WTC11 (cell line): ENCODE measurements at regions not wholly inside any gene's neighbourhood (a gene's known extent, or its start where the extent isn't known, plus 50 kb on each side); places are given as distances from the start of the nearest gene placed in this dataset.

Source experiments
- ATAC-seq: fragments of 200-7000 bp; cut with Tn5 transposase; 2 replicates; pipeline ENCODE4 v1.10.0; 2021; ENCODE audit warnings: mild to moderate bottlenecking, moderate library complexity
- CTCF ChIA-PET: fragments of 300-600 bp; sonication (Branson Sonifier 250); formaldehyde crosslinking; loops from one replicate; lab custom pipeline; 2021; ENCODE audit warnings: antibody characterized with exemption; lab: Charles Lee
- POLR2A ChIA-PET: fragments of 350-600 bp; sonication (Branson Sonifier 250); formaldehyde crosslinking; loops from one replicate; lab custom pipeline; 2021; ENCODE audit warnings: antibody characterized with exemption; lab: Charles Lee
- DNase-seq: peaks from one replicate; pipeline ENCODE4 v3.0.0; 2021; ENCODE audit warnings: low spot score
- H3K27ac Mint-ChIP-seq: 2 replicates; pipeline ENCODE4 v1.8.0; 2021; ENCODE audit warnings: mixed read lengths
- H3K27me3 Mint-ChIP-seq: 2 replicates; pipeline ENCODE4 v1.8.0; 2021; ENCODE audit warnings: low read depth, mild to moderate bottlenecking, moderate library complexity, mixed read lengths
- H3K36me3 Mint-ChIP-seq: 2 replicates; pipeline ENCODE4 v1.8.0; 2021; ENCODE audit warnings: mixed read lengths
- H3K4me1 Mint-ChIP-seq: 2 replicates; pipeline ENCODE4 v1.8.0; 2022; ENCODE audit warnings: mixed read lengths
- H3K4me3 Mint-ChIP-seq: 2 replicates; pipeline ENCODE4 v1.8.0; 2021; ENCODE audit warnings: mild to moderate bottlenecking, moderate library complexity, mixed read lengths
- H3K9me3 Mint-ChIP-seq: 2 replicates; pipeline ENCODE4 v1.8.0; 2021; ENCODE audit warnings: mixed read lengths
- ETV6 ChIP-seq: sonication (generic); formaldehyde crosslinking; IDR thresholded peaks from 2 replicates; pipeline ENCODE4 v1.8.1; 2022; ENCODE audit warnings: mild to moderate bottlenecking, missing genetic modification reagents
- GABPB1 ChIP-seq: sonication (generic); formaldehyde crosslinking; IDR thresholded peaks from 2 replicates; pipeline ENCODE4 v1.8.1; 2023; ENCODE audit warnings: mild to moderate bottlenecking, missing genetic modification reagents
- KAT7 ChIP-seq: sonication (generic); formaldehyde crosslinking; IDR thresholded peaks from 2 replicates; pipeline ENCODE4 v1.8.1; 2023; ENCODE audit warnings: missing genetic modification reagents, mild to moderate bottlenecking, borderline replicate concordance
- NFYB ChIP-seq: sonication (generic); formaldehyde crosslinking; conservative IDR thresholded peaks from 2 replicates; pipeline ENCODE4 v1.8.0; 2022; ENCODE audit warnings: low read depth, missing genetic modification reagents
- OVOL2 ChIP-seq: fragments of 250-450 bp; sonication (Bioruptor Pico); IDR thresholded peaks from 2 replicates; pipeline ENCODE4 v1.9.0; 2021; ENCODE audit warnings: mild to moderate bottlenecking, borderline replicate concordance
- SMAD3 ChIP-seq: sonication (generic); formaldehyde crosslinking; IDR thresholded peaks from 2 replicates; pipeline ENCODE4 v1.8.0; 2022; ENCODE audit warnings: missing genetic modification reagents, mild to moderate bottlenecking, borderline replicate concordance
- TP53 ChIP-seq: sonication (generic); formaldehyde crosslinking; IDR thresholded peaks from 2 replicates; pipeline ENCODE4 v1.8.1; 2023; ENCODE audit warnings: mild to moderate bottlenecking, missing genetic modification reagents
- ZNF416 ChIP-seq: fragments of 250-450 bp; sonication (Bioruptor Pico); IDR thresholded peaks from 2 replicates; pipeline ENCODE4 v1.9.0; 2021; ENCODE audit warnings: mild to moderate bottlenecking, inconsistent platforms
- TF ChIP-seq, protein P1 (sequence below): fragments of 250-450 bp; sonication (Bioruptor Pico); IDR thresholded peaks from 2 replicates; pipeline ENCODE4 v1.9.0; 2021; ENCODE audit warnings: mild to moderate bottlenecking
- TF ChIP-seq, protein P2 (sequence below): sonication (generic); formaldehyde crosslinking; IDR thresholded peaks from 2 replicates; pipeline ENCODE4 v1.8.1; 2023; ENCODE audit warnings: mild to moderate bottlenecking, missing genetic modification reagents, borderline replicate concordance
- TF ChIP-seq, protein P3 (sequence below): sonication (generic); formaldehyde crosslinking; IDR thresholded peaks from 2 replicates; pipeline ENCODE4 v1.8.0; 2022; ENCODE audit warnings: mild to moderate bottlenecking, missing genetic modification reagents
- TF ChIP-seq, protein P4 (sequence below): sonication (generic); formaldehyde crosslinking; IDR thresholded peaks from 2 replicates; pipeline ENCODE4 v1.8.0; 2023; ENCODE audit warnings: missing genetic modification reagents
- TF ChIP-seq, protein P5 (sequence below): sonication (generic); formaldehyde crosslinking; IDR thresholded peaks from 2 replicates; pipeline ENCODE4 v1.8.1; 2023; ENCODE audit warnings: mild to moderate bottlenecking, missing genetic modification reagents, moderate library complexity
- TF ChIP-seq, protein P6 (sequence below): sonication (generic); formaldehyde crosslinking; conservative IDR thresholded peaks from 2 replicates; pipeline ENCODE4 v1.8.1; 2023; ENCODE audit warnings: mild to moderate bottlenecking, low read depth, missing genetic modification reagents, moderate library complexity
- TF ChIP-seq, protein P7 (sequence below): sonication (generic); formaldehyde crosslinking; IDR thresholded peaks from 2 replicates; pipeline ENCODE4 v1.8.0; 2022; ENCODE audit warnings: mild to moderate bottlenecking, missing genetic modification reagents
- TF ChIP-seq, protein P8 (sequence below): sonication (generic); formaldehyde crosslinking; IDR thresholded peaks from 2 replicates; pipeline ENCODE4 v1.8.1; 2022; ENCODE audit warnings: mild to moderate bottlenecking, moderate library complexity, missing genetic modification reagents

DNA sequence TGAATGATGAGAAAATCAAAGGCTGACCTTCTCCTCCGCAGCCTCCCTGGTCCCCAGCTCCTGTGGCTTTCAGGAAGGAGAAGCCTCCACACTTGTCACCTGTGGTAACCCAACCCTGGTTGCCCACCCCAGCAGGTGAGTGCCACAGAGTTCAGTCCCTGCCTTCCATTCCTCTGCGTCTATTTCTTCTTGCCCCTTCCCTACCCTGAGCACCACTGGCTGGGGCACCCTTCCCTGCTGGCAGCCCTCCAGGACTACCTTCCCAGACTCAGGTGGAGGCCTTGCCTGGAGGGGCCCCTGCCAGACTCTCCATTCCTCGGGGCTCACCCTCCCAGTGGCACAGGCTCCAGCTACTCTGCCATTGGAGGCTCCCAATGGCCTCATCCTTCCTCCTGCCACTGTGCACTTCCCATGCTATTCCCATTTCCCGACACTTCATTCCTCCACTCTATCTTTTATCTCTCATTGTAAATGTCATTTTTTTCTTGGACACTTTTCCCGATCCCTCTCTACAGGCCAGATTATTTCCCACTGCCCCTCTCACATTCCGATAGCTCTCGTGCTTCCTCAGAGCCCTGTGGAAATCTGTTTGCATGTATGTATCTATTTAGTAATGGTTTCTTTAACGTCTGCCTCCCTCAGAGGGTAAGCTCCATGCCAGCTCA, 90.6 kb upstream of the PCBD1 start (continued):
- TF ChIP-seq, protein P1, sequence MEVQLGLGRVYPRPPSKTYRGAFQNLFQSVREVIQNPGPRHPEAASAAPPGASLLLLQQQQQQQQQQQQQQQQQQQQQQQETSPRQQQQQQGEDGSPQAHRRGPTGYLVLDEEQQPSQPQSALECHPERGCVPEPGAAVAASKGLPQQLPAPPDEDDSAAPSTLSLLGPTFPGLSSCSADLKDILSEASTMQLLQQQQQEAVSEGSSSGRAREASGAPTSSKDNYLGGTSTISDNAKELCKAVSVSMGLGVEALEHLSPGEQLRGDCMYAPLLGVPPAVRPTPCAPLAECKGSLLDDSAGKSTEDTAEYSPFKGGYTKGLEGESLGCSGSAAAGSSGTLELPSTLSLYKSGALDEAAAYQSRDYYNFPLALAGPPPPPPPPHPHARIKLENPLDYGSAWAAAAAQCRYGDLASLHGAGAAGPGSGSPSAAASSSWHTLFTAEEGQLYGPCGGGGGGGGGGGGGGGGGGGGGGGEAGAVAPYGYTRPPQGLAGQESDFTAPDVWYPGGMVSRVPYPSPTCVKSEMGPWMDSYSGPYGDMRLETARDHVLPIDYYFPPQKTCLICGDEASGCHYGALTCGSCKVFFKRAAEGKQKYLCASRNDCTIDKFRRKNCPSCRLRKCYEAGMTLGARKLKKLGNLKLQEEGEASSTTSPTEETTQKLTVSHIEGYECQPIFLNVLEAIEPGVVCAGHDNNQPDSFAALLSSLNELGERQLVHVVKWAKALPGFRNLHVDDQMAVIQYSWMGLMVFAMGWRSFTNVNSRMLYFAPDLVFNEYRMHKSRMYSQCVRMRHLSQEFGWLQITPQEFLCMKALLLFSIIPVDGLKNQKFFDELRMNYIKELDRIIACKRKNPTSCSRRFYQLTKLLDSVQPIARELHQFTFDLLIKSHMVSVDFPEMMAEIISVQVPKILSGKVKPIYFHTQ (CRISPR knock-in tag) = no peak
- TF ChIP-seq, protein P2, sequence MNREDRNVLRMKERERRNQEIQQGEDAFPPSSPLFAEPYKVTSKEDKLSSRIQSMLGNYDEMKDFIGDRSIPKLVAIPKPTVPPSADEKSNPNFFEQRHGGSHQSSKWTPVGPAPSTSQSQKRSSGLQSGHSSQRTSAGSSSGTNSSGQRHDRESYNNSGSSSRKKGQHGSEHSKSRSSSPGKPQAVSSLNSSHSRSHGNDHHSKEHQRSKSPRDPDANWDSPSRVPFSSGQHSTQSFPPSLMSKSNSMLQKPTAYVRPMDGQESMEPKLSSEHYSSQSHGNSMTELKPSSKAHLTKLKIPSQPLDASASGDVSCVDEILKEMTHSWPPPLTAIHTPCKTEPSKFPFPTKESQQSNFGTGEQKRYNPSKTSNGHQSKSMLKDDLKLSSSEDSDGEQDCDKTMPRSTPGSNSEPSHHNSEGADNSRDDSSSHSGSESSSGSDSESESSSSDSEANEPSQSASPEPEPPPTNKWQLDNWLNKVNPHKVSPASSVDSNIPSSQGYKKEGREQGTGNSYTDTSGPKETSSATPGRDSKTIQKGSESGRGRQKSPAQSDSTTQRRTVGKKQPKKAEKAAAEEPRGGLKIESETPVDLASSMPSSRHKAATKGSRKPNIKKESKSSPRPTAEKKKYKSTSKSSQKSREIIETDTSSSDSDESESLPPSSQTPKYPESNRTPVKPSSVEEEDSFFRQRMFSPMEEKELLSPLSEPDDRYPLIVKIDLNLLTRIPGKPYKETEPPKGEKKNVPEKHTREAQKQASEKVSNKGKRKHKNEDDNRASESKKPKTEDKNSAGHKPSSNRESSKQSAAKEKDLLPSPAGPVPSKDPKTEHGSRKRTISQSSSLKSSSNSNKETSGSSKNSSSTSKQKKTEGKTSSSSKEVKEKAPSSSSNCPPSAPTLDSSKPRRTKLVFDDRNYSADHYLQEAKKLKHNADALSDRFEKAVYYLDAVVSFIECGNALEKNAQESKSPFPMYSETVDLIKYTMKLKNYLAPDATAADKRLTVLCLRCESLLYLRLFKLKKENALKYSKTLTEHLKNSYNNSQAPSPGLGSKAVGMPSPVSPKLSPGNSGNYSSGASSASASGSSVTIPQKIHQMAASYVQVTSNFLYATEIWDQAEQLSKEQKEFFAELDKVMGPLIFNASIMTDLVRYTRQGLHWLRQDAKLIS (CRISPR knock-in tag) = no peak
- TF ChIP-seq ZNF416 (CRISPR knock-in tag) (no peak), TP53 (CRISPR knock-in tag) (no peak), NFYB (no peak), SMAD3 (CRISPR knock-in tag) (no peak), KAT7 (CRISPR knock-in tag) (no peak), GABPB1 (CRISPR knock-in tag) (no peak)
- TF ChIP-seq, protein P3, sequence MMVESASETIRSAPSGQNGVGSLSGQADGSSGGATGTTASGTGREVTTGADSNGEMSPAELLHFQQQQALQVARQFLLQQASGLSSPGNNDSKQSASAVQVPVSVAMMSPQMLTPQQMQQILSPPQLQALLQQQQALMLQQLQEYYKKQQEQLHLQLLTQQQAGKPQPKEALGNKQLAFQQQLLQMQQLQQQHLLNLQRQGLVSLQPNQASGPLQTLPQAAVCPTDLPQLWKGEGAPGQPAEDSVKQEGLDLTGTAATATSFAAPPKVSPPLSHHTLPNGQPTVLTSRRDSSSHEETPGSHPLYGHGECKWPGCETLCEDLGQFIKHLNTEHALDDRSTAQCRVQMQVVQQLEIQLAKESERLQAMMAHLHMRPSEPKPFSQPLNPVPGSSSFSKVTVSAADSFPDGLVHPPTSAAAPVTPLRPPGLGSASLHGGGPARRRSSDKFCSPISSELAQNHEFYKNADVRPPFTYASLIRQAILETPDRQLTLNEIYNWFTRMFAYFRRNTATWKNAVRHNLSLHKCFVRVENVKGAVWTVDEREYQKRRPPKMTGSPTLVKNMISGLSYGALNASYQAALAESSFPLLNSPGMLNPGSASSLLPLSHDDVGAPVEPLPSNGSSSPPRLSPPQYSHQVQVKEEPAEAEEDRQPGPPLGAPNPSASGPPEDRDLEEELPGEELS (CRISPR knock-in tag) = no peak
- TF ChIP-seq, protein P4, sequence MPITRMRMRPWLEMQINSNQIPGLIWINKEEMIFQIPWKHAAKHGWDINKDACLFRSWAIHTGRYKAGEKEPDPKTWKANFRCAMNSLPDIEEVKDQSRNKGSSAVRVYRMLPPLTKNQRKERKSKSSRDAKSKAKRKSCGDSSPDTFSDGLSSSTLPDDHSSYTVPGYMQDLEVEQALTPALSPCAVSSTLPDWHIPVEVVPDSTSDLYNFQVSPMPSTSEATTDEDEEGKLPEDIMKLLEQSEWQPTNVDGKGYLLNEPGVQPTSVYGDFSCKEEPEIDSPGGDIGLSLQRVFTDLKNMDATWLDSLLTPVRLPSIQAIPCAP (CRISPR knock-in tag) = no peak
- TF ChIP-seq, protein P5, sequence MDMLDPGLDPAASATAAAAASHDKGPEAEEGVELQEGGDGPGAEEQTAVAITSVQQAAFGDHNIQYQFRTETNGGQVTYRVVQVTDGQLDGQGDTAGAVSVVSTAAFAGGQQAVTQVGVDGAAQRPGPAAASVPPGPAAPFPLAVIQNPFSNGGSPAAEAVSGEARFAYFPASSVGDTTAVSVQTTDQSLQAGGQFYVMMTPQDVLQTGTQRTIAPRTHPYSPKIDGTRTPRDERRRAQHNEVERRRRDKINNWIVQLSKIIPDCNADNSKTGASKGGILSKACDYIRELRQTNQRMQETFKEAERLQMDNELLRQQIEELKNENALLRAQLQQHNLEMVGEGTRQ (CRISPR knock-in tag) = no peak

DNA sequence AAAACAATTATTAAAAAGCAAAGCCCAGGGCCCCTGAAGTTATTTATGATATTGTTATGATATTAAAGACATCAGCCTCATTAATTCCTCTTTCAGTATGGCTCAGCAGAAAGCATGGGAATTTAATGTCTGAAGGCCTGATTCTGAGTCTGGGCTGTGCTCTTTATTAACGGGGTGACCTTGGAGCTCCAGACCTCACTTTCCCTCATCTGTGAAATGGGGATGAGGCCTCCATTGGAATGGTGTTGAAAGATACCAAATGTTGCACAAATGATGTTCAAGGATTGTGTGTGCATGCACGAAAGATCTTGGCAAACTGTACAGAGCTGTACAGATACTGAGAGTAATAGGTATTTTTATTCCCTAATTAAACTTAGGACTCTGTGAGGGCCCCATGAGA, 92.3 kb upstream of the PCBD1 start:
- no peaks in the 10 kb centered on the region for H3K36me3 Mint-ChIP-seq
- no peak overlapping the region for H3K27ac Mint-ChIP-seq
- H3K4me1 Mint-ChIP-seq = peaks cover 2% of the 10 kb centered on the region; the same call in 1 of the 2 replicates
- H3K9me3 Mint-ChIP-seq = peaks cover 4% of the 10 kb centered on the region
- CTCF ChIA-PET = no interaction called here
- ATAC-seq (no peak), DNase-seq (no peak)
- peaks cover 2% of the 10 kb centered on the region; the same call in 1 of the 2 replicates for H3K27me3 Mint-ChIP-seq
- H3K4me3 Mint-ChIP-seq = no peak overlapping the region
- POLR2A ChIA-PET = no interaction called here
- TF ChIP-seq, protein P6, sequence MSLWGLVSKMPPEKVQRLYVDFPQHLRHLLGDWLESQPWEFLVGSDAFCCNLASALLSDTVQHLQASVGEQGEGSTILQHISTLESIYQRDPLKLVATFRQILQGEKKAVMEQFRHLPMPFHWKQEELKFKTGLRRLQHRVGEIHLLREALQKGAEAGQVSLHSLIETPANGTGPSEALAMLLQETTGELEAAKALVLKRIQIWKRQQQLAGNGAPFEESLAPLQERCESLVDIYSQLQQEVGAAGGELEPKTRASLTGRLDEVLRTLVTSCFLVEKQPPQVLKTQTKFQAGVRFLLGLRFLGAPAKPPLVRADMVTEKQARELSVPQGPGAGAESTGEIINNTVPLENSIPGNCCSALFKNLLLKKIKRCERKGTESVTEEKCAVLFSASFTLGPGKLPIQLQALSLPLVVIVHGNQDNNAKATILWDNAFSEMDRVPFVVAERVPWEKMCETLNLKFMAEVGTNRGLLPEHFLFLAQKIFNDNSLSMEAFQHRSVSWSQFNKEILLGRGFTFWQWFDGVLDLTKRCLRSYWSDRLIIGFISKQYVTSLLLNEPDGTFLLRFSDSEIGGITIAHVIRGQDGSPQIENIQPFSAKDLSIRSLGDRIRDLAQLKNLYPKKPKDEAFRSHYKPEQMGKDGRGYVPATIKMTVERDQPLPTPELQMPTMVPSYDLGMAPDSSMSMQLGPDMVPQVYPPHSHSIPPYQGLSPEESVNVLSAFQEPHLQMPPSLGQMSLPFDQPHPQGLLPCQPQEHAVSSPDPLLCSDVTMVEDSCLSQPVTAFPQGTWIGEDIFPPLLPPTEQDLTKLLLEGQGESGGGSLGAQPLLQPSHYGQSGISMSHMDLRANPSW = no peak
- TF ChIP-seq, protein P2 (CRISPR knock-in tag) = no peak
- TF ChIP-seq OVOL2 (CRISPR knock-in tag) = no peak
- TF ChIP-seq, protein P7, sequence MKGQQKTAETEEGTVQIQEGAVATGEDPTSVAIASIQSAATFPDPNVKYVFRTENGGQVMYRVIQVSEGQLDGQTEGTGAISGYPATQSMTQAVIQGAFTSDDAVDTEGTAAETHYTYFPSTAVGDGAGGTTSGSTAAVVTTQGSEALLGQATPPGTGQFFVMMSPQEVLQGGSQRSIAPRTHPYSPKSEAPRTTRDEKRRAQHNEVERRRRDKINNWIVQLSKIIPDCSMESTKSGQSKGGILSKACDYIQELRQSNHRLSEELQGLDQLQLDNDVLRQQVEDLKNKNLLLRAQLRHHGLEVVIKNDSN (CRISPR knock-in tag) = no peak
- no peak for TF ChIP-seq ETV6 (CRISPR knock-in tag)
- TF ChIP-seq, protein P8, sequence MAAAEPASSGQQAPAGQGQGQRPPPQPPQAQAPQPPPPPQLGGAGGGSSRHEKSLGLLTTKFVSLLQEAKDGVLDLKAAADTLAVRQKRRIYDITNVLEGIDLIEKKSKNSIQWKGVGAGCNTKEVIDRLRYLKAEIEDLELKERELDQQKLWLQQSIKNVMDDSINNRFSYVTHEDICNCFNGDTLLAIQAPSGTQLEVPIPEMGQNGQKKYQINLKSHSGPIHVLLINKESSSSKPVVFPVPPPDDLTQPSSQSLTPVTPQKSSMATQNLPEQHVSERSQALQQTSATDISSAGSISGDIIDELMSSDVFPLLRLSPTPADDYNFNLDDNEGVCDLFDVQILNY (CRISPR knock-in tag) = no peak
